HCT116 (cell line): ENCODE measurements at regions not wholly inside any gene's neighbourhood (a gene's known extent, or its start where the extent isn't known, plus 50 kb on each side); places are given as distances from the start of the nearest gene placed in this dataset.

ENCODE experiments used
- ATAC-seq: fragments of 200-7000 bp; cut with Tn5 transposase; 2 replicates; pipeline ENCODE4 v1.9.1; 2020; ENCODE audit warnings: mild to moderate bottlenecking, moderate library complexity
- BruUV-seq: library from RNA; stranded (reverse); fragments of 400-500 nt; replicated peaks from 2 replicates; lab custom pipeline; 2021; lab: Mats Ljungman, UMichigan
- CTCF ChIA-PET: fragments of 300-600 bp; sonication (Branson Sonifier 250); formaldehyde crosslinking; loops from one replicate; lab custom pipeline; 2021; ENCODE audit warnings: antibody characterized with exemption; lab: Charles Lee
- POLR2A ChIA-PET: fragments of 300-600, 350-600 bp; sonication (Branson Sonifier 250); formaldehyde crosslinking; loops from one replicate; lab custom pipeline; 2021; ENCODE audit warnings: antibody characterized with exemption; lab: Charles Lee
- RAD21 ChIA-PET, 2 experiments: fragments of 300-600 bp; sonication (Branson Sonifier 250); formaldehyde crosslinking; loops; one replicate each; lab custom pipeline; 2023; ENCODE audit warnings: low total read pairs in 2 of 2; ENCODE audit not compliant: uncharacterized antibody in 2 of 2, unreplicated experiment in 2 of 2, low non-redundant PET in 1 of 2; lab: Charles Lee
- DNase-seq: peaks from one replicate; pipeline ENCODE4 v3.0.0-alpha.2; 2010; ENCODE audit warnings: low read depth, low spot score
- H2AFZ ChIP-seq: fragments of 200-600 bp; shearing (Covaris generic), sonication (generic); 2 replicates; pipeline ENCODE4 v1.6.1; 2017; ENCODE audit warnings: low read depth, mixed run types, mixed read lengths, antibody characterized with exemption, low read length; ENCODE audit not compliant: poor library complexity, severe bottlenecking
- H3K27ac ChIP-seq: 2 replicates; pipeline ENCODE4 v1.5.1; 2012; ENCODE audit warnings: low read depth, low read length
- H3K27me3 ChIP-seq: fragments of 200-600 bp; sonication (generic); 2 replicates; pipeline ENCODE4 v1.6.1; 2016; ENCODE audit warnings: mixed run types, low read length, mixed read lengths; ENCODE audit not compliant: insufficient read depth
- H3K36me3 ChIP-seq, 2 experiments: fragments of 200-500 bp in 1 of 2; fragments of 200-600 bp in 1 of 2; sonication (Bioruptor generic) in 1 of 2; sonication (generic) in 1 of 2; 2 replicates each; pipeline versions ENCODE4 v1.5.1 to v1.6.1; 2014 to 2016; ENCODE audit warnings: low read length in 2 of 2, inconsistent platforms in 1 of 2, mixed read lengths in 1 of 2, mixed run types in 1 of 2; ENCODE audit not compliant: insufficient read depth in 2 of 2, control insufficient read depth in 1 of 2
- H3K4me1 ChIP-seq, 2 experiments: fragments of 200-600 bp in 1 of 2; sonication (generic) in 1 of 2; 2 replicates each; pipeline versions ENCODE4 v1.5.1 to v1.6.1; 2012 to 2017; ENCODE audit warnings: low read length in 2 of 2, inconsistent platforms in 1 of 2, mild to moderate bottlenecking in 1 of 2, mixed read lengths in 1 of 2, mixed run types in 1 of 2, moderate library complexity in 1 of 2; ENCODE audit not compliant: insufficient read depth in 2 of 2, control insufficient read depth in 1 of 2
- H3K4me2 ChIP-seq: fragments of 200-600 bp; sonication (generic); 2 replicates; pipeline ENCODE4 v1.6.1; 2017; ENCODE audit warnings: mixed run types, low read length, mixed read lengths
- H3K4me3 ChIP-seq, 2 experiments: fragments of 200-600 bp in 1 of 2; sonication (generic) in 1 of 2; replicated peaks in 1 of 2; 2 replicates each; pipeline ENCODE4 v1.5.1; 2011 to 2016; ENCODE audit warnings: low read length in 2 of 2, control low read depth in 1 of 2, low read depth in 1 of 2, mild to moderate bottlenecking in 1 of 2, mixed read lengths in 1 of 2, mixed run types in 1 of 2
- H3K79me2 ChIP-seq: fragments of 200-600 bp; sonication (generic); 2 replicates; pipeline ENCODE4 v1.6.1; 2017; ENCODE audit warnings: mild to moderate bottlenecking, mixed run types, low read length, moderate library complexity, mixed read lengths; ENCODE audit not compliant: insufficient read depth
- H3K9ac ChIP-seq: fragments of 200-600 bp; sonication (generic); 2 replicates; pipeline ENCODE4 v1.6.1; 2016; ENCODE audit warnings: low read length, mixed read lengths
- H3K9me2 ChIP-seq: fragments of 200-600 bp; sonication (generic), shearing (Covaris generic); 2 replicates; pipeline ENCODE4 v1.6.1; 2017; ENCODE audit warnings: mixed run types, mild to moderate bottlenecking, moderate library complexity; ENCODE audit not compliant: insufficient read depth
- H3K9me3 ChIP-seq, 2 experiments: fragments of 200-500 bp in 1 of 2; fragments of 200-600 bp in 1 of 2; sonication (Bioruptor generic) in 1 of 2; sonication (generic) in 1 of 2; 2 replicates each; pipeline ENCODE4 v1.6.1; 2014 to 2017; ENCODE audit warnings: low read length in 2 of 2, mixed read lengths in 2 of 2, inconsistent platforms in 1 of 2, low read depth in 1 of 2, mild to moderate bottlenecking in 1 of 2, mixed run types in 1 of 2, moderate library complexity in 1 of 2; ENCODE audit not compliant: control insufficient read depth in 1 of 2, insufficient read depth in 1 of 2
- H4K20me1 ChIP-seq: fragments of 200-600 bp; sonication (generic), shearing (Covaris generic); 2 replicates; pipeline ENCODE4 v1.6.1; 2017; ENCODE audit warnings: mixed run types, mild to moderate bottlenecking, moderate library complexity; ENCODE audit not compliant: insufficient read depth
- EZH2phosphoT487 ChIP-seq: fragments of 200-600 bp; IDR thresholded peaks from 2 replicates; pipeline ENCODE4 v1.6.1; 2018; ENCODE audit warnings: antibody characterized with exemption, borderline replicate concordance
- SIN3A ChIP-seq: IDR thresholded peaks from 2 replicates; pipeline ENCODE4 v1.6.1; 2012; ENCODE audit warnings: low read depth
- intact Hi-C: fragments of 100-400 bp; cut with micrococcal nuclease; formaldehyde crosslinking; loops from 2 replicates; pipeline ENCODE4 v1.10.0; 2022
- TF ChIP-seq, protein P1 (sequence below): IDR thresholded peaks from 2 replicates; pipeline ENCODE4 v1.6.1; 2011; ENCODE audit warnings: mild to moderate bottlenecking, low read length, moderate library complexity; ENCODE audit not compliant: insufficient replicate concordance; ENCODE audit errors: extremely low read depth

DNA sequence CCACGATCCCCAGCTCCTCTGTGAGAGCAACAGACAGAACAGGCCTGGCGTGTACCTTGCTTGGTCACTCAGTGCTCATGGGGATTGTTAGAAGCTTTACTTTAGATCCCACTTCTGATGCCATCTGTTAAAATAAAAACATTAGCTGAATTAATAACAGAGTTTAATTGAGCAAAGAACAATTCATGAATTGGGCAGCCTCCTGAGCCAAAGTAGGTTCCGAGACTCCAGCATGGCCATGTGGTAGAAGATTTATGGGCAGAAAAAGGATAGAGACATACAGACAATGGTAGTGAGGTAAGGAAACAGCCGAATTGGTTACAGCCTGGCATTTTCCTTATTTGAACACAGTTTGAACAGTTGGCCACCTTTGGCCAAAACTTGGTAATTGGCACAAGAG is 223.9 kb upstream of the TRPC4 start:
- Histone ChIP-seq H3K4me2 (no peak overlapping the region), H4K20me1 (no peaks in the 10 kb centered on the region), H3K9ac (no peak overlapping the region), H3K27ac (no peak overlapping the region), H3K79me2 (no peaks in the 10 kb centered on the region), H3K9me3 (peaks cover 13 to 31% of the 10 kb centered on the region in 2 experiments; a peak in 3 of 4 replicates), H3K4me3 (no peak overlapping the region), H2AFZ (no peak overlapping the region), H3K27me3 (no peaks in the 10 kb centered on the region), H3K4me1 (no peaks in the 10 kb centered on the region), H3K9me2 (no peaks in the 10 kb centered on the region), H3K36me3 (no peaks in the 10 kb centered on the region)
- ATAC-seq = no peak
- no peak for DNase-seq
- no TSS peak for BruUV-seq
- TF ChIP-seq EZH2phosphoT487 (no peak), SIN3A (no peak)
- intact Hi-C loops = no loop called here
- ChIA-PET POLR2A (no interaction called here), RAD21 (no interaction called here), CTCF (no interaction called here)

DNA sequence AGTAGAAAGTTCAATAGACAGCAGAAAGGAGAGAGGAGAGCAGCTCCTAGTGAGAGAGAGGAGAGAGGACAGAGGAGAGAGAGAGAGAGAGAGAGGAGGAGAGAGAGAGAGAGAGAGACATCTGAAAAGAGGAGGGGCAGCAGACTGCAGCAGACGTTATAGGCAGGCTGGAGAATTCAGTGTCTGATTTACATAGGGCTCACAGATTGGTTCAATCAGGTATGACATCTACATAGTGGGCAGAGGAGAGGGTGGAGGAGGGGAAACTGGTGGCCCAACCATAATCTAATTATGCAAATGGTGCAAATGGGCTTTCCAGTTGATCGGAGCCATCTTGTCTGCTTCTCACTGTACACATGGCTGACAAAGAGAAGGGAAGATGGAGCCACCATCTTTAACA is 221.3 kb upstream of the TRPC4 start:
- Histone ChIP-seq H3K27me3 (no peaks in the 10 kb centered on the region), H3K4me3 (no peak overlapping the region), H3K9me2 (no peaks in the 10 kb centered on the region), H4K20me1 (no peaks in the 10 kb centered on the region), H3K79me2 (no peaks in the 10 kb centered on the region), H3K9ac (no peak overlapping the region), H2AFZ (no peak overlapping the region), H3K9me3 (peaks cover 18 to 37% of the 10 kb centered on the region in 2 experiments; a peak in 3 of 4 replicates), H3K36me3 (no peaks in the 10 kb centered on the region), H3K4me1 (no peaks in the 10 kb centered on the region), H3K27ac (no peak overlapping the region), H3K4me2 (no peak overlapping the region)
- TF ChIP-seq, protein P1, sequence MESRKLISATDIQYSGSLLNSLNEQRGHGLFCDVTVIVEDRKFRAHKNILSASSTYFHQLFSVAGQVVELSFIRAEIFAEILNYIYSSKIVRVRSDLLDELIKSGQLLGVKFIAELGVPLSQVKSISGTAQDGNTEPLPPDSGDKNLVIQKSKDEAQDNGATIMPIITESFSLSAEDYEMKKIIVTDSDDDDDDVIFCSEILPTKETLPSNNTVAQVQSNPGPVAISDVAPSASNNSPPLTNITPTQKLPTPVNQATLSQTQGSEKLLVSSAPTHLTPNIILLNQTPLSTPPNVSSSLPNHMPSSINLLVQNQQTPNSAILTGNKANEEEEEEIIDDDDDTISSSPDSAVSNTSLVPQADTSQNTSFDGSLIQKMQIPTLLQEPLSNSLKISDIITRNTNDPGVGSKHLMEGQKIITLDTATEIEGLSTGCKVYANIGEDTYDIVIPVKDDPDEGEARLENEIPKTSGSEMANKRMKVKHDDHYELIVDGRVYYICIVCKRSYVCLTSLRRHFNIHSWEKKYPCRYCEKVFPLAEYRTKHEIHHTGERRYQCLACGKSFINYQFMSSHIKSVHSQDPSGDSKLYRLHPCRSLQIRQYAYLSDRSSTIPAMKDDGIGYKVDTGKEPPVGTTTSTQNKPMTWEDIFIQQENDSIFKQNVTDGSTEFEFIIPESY = no peak
- ChIA-PET CTCF (no interaction called here), POLR2A (no interaction called here), RAD21 (no interaction called here)
- intact Hi-C loops = no loop called here
- DNase-seq = no peak
- ATAC-seq = no peak
- BruUV-seq = no TSS peak
